ENCODE measurements at regions not wholly inside any gene's neighbourhood (a gene's known extent, or its start where the extent isn't known, plus 50 kb on each side); places are given as distances from the start of the nearest gene placed in this dataset.

DNA sequence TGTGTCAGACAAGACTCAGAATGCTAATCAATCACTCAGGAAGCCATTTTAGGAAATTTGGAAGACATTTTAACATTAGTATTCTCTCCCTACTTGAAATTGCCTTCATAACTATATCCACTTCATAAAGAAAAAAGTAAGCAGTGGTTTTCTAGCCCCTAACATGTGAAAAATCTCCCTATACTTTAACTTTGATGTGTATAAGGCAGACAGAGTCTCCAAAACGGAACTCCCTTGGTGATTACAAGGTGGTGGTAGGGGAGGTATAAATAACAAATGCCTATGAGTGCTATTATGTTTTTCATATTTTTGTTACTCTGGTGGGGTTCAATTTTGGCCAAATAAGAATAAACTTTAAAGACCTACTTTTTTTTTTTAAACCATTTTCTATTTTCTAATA, 300.3 kb downstream of the BTG1 start:
- CTCF ChIA-PET, result interaction anchor here (0.8 to 1.4 kb wide), 2 partner anchors 29 to 34 kb away, joined by 3 to 8 read pairs; no protein-coding TSS in a partner anchor
- TF ChIP-seq, protein P1, sequence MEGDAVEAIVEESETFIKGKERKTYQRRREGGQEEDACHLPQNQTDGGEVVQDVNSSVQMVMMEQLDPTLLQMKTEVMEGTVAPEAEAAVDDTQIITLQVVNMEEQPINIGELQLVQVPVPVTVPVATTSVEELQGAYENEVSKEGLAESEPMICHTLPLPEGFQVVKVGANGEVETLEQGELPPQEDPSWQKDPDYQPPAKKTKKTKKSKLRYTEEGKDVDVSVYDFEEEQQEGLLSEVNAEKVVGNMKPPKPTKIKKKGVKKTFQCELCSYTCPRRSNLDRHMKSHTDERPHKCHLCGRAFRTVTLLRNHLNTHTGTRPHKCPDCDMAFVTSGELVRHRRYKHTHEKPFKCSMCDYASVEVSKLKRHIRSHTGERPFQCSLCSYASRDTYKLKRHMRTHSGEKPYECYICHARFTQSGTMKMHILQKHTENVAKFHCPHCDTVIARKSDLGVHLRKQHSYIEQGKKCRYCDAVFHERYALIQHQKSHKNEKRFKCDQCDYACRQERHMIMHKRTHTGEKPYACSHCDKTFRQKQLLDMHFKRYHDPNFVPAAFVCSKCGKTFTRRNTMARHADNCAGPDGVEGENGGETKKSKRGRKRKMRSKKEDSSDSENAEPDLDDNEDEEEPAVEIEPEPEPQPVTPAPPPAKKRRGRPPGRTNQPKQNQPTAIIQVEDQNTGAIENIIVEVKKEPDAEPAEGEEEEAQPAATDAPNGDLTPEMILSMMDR (IDR thresholded peaks at IDR 0.05), result no peak
- Mint-ChIP-seq H3K4me1 (ENCODE audit: low read depth) (peaks cover 5% of the 10 kb centered on the region), H3K27me3 (no peaks in the 10 kb centered on the region), H3K9me3 (peaks cover 22% of the 10 kb centered on the region), H3K27ac (no peak overlapping the region), H3K4me3 (no peak overlapping the region), H3K36me3 (ENCODE audit: low read depth) (peaks cover 7% of the 10 kb centered on the region)
- POLR2A ChIA-PET, result no interaction called here
- intact Hi-C loops (cut with micrococcal nuclease), result no loop called here
- ATAC-seq (no peak), DNase-seq (no peak)

DNA sequence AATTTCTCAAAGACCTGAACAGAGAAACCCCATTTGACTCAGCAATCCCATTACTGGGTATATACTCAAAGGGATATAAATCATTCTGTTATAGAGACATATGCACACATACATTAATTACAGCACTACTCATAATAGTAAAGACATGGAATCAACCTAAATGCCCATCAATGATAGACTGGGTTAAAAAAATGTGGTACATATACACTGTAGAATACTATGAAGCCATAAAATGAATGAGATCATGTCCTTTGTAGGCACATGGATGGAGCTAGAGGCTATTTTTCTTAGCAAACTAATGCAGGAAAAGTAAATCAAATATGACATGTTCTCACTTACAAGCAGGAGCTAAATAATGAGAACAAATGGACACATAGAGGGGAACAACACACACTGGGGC, 303.8 kb downstream of the BTG1 start:
- TF ChIP-seq, protein P1 (IDR thresholded peaks at IDR 0.05), result no peak
- ChIA-PET CTCF (interaction anchor here (0.9 to 2.0 kb wide), 4 partner anchors 14 to 30 kb away, joined by 3 to 8 read pairs (median 4); no protein-coding TSS in a partner anchor), POLR2A (no interaction called here)
- no peak overlapping the region for H3K27ac Mint-ChIP-seq
- H3K4me1 Mint-ChIP-seq (ENCODE audit: low read depth), result peaks cover 7% of the 10 kb centered on the region
- intact Hi-C loops (cut with micrococcal nuclease), result no loop called here
- peaks cover 7% of the 10 kb centered on the region for H3K36me3 Mint-ChIP-seq (ENCODE audit: low read depth)
- no peak overlapping the region for H3K4me3 Mint-ChIP-seq
- DNase-seq (no peak), ATAC-seq (no peak)
- no peaks in the 10 kb centered on the region for H3K27me3 Mint-ChIP-seq
- peaks cover 22% of the 10 kb centered on the region for H3K9me3 Mint-ChIP-seq

DNA sequence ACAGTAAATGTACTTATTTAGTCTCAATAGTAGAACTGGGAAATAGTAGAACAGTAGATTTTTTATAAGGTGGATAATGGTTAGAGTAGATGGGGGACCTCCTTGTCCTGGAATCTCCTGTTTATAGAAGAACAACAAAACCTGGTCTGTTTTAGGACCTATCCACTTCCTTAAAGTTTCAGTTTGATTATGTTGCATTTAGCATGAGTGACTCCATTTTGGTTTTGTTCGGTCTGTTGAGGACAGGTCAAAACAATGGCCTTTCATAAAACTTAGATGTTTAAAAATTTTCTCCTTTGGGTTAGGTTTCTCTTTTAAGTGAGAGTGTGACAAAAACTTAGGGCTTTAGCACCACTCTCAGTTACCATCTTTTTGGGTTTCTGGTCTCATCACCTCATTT, 308.9 kb downstream of the BTG1 start:
- POLR2A ChIA-PET, result no interaction called here
- Mint-ChIP-seq H3K27ac (no peak overlapping the region), H3K4me3 (no peak overlapping the region), H3K27me3 (no peaks in the 10 kb centered on the region), H3K4me1 (ENCODE audit: low read depth) (peaks cover 16% of the 10 kb centered on the region), H3K9me3 (peaks cover 6% of the 10 kb centered on the region), H3K36me3 (ENCODE audit: low read depth) (no peaks in the 10 kb centered on the region)
- intact Hi-C loops (cut with micrococcal nuclease), result no loop called here
- TF ChIP-seq, protein P1 (IDR thresholded peaks at IDR 0.05), result no peak
- CTCF ChIA-PET, result interaction anchor here (1.3 kb wide), 1 partner anchor 25 kb away, joined by 4 read pairs; no protein-coding TSS in a partner anchor
- DNase-seq (no peak), ATAC-seq (no peak)

DNA sequence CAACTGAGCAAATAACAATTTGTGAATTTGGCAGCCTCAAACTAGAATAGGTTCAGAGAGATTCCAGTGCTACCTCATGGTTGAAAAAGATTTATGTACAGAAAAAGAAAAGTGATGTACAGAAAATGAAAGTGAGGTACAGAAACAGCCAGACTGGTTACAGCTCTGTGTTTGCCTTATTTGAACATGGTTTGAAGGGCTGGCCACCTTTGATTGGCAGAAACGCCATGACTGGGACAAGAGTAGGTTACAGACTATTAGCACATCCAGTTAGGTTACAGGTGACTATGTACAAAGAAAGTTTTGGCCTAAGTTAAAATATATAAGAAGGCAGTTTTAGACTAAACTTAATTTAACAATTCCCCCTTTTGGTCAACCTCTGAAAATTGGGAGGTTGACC, 309.4 kb downstream of the BTG1 start:
- H3K36me3 Mint-ChIP-seq (ENCODE audit: low read depth), result no peaks in the 10 kb centered on the region
- CTCF ChIA-PET, result interaction anchor here (1.3 kb wide), 1 partner anchor 25 kb away, joined by 4 read pairs; no protein-coding TSS in a partner anchor
- H3K4me1 Mint-ChIP-seq (ENCODE audit: low read depth), result peaks cover 16% of the 10 kb centered on the region
- peaks cover 3% of the 10 kb centered on the region for H3K9me3 Mint-ChIP-seq
- H3K27ac Mint-ChIP-seq, result no peak overlapping the region
- H3K27me3 Mint-ChIP-seq, result no peaks in the 10 kb centered on the region
- peak; percentile 6 for DNase-seq
- POLR2A ChIA-PET, result no interaction called here
- H3K4me3 Mint-ChIP-seq, result no peak overlapping the region
- TF ChIP-seq, protein P1 (IDR thresholded peaks at IDR 0.05), result no peak
- intact Hi-C loops (cut with micrococcal nuclease), result no loop called here
- peak; percentile 53 for ATAC-seq

DNA sequence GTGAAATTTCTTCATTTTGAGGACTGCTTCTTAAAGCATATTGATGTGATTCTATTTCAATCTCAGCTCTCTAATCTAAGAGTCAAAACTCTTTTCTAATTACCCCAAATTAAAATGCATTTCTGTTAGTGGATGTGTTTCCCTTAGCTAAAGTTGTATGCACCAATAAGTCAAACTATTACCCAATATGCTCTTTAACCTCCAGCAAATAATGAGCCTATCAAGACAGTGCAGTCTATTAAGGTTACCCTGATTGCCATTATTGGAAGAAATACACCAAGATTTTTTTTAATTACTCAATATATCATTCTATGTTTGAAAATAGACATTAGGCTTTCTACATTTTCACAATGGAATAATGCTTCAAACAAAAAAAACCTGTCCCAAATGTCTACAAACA, 310.0 kb downstream of the BTG1 start:
- intact Hi-C loops (cut with micrococcal nuclease), result no loop called here
- Mint-ChIP-seq H3K27me3 (no peaks in the 10 kb centered on the region), H3K9me3 (peaks cover 1% of the 10 kb centered on the region), H3K36me3 (ENCODE audit: low read depth) (no peaks in the 10 kb centered on the region), H3K4me1 (ENCODE audit: low read depth) (peaks cover 16% of the 10 kb centered on the region), H3K4me3 (no peak overlapping the region), H3K27ac (no peak overlapping the region)
- DNase-seq (no peak), ATAC-seq (no peak)
- TF ChIP-seq, protein P1 (IDR thresholded peaks at IDR 0.05), result no peak
- CTCF ChIA-PET, result interaction anchor here (1.3 kb wide), 1 partner anchor 24 kb away, joined by 4 read pairs; no protein-coding TSS in a partner anchor
- POLR2A ChIA-PET, result no interaction called here

Measured in activated CD8-positive, alpha-beta T cell treated with anti-CD3 and anti-CD28 coated beads for 36 hours (primary cell).